ENCODE measurements at regions not wholly inside any gene's neighbourhood (a gene's known extent, or its start where the extent isn't known, plus 50 kb on each side); places are given as distances from the start of the nearest gene placed in this dataset.

- TF ChIP-seq TEAD4 (IDR thresholded peaks at IDR 0.05; ENCODE audit: low read length): peak; percentile 68
- TF ChIP-seq TEAD4 (CRISPR knock-in tag; IDR thresholded peaks at IDR 0.05; ENCODE audit: borderline replicate concordance): no peak
- TF ChIP-seq ZNF280A (IDR thresholded peaks at IDR 0.05; ENCODE audit: low read depth, partially characterized antibody): no peak
- TF ChIP-seq PREB (CRISPR knock-in tag; IDR thresholded peaks at IDR 0.05): no peak
- TF ChIP-seq MEIS2 (IDR thresholded peaks at IDR 0.05; ENCODE audit: partially characterized antibody): no peak
- TF ChIP-seq ZBTB33 (CRISPR knock-in tag; IDR thresholded peaks at IDR 0.05): no peak
- TF ChIP-seq DIDO1 (tag; IDR thresholded peaks at IDR 0.05; ENCODE audit: low read depth): no peak
- no peak for TF ChIP-seq MNT (conservative IDR thresholded peaks at IDR 0.05)
- TF ChIP-seq ZNF133 (CRISPR knock-in tag; IDR thresholded peaks at IDR 0.05): no peak
- no peak for TF ChIP-seq GTF3C2 (IDR thresholded peaks at IDR 0.05; ENCODE audit: borderline replicate concordance, extremely low read depth, insufficient read length)
- no peak for TF ChIP-seq FOXP1 (CRISPR knock-in tag; IDR thresholded peaks at IDR 0.05)
- TF ChIP-seq GABPA (tag; conservative IDR thresholded peaks at IDR 0.05; ENCODE audit: low read depth): no peak
- TF ChIP-seq SAFB2 (IDR thresholded peaks at IDR 0.05; ENCODE audit: borderline replicate concordance, low read depth, low read length, severe bottlenecking): no peak
- peak; percentile 42; the same call in 1 of the 2 replicates for TF ChIP-seq MYBL2 (IDR thresholded peaks at IDR 0.05; ENCODE audit: low read depth)
- TF ChIP-seq MYBL2 (CRISPR knock-in tag; IDR thresholded peaks at IDR 0.05; ENCODE audit: borderline replicate concordance): no peak
- TF ChIP-seq ZNF76 (CRISPR knock-in tag; IDR thresholded peaks at IDR 0.05; ENCODE audit: borderline replicate concordance): no peak
- no peak for TF ChIP-seq ELK3 (CRISPR knock-in tag; IDR thresholded peaks at IDR 0.05)
Measured at GRCh38 chr5:18799482-18800128, 1165.3 kb downstream of the TAF11L14 start (continued).
